Neural cell (in vitro differentiated cells): ENCODE measurements at regions not wholly inside any gene's neighbourhood (a gene's known extent, or its start where the extent isn't known, plus 50 kb on each side); places are given as distances from the start of the nearest gene placed in this dataset.

Source experiments
- H2AFZ ChIP-seq: fragments of 200-600, 300-800 bp; sonication (generic), shearing (Covaris generic); 2 replicates; pipeline ENCODE4 v1.6.0; 2014; ENCODE audit warnings: low read depth, mild to moderate bottlenecking, antibody characterized with exemption, low read length, moderate library complexity
- H3F3A ChIP-seq: fragments of 200-600 bp; shearing (Covaris generic); 2 replicates; pipeline ENCODE4 v1.6.1; 2016; ENCODE audit warnings: mild to moderate bottlenecking, moderate library complexity, mixed read lengths, antibody characterized with exemption, low read length; ENCODE audit not compliant: insufficient read depth, poor library complexity, severe bottlenecking
- H3K27ac ChIP-seq: fragments of 200-600, 300-800 bp; sonication (generic), shearing (Covaris generic); 2 replicates; pipeline ENCODE4 v1.5.1; 2014; ENCODE audit warnings: mild to moderate bottlenecking, low read length, moderate library complexity
- H3K27me3 ChIP-seq: fragments of 300-800, 200-600 bp; sonication (generic), shearing (Covaris generic); 2 replicates; pipeline ENCODE4 v1.6.0; 2014; ENCODE audit warnings: mild to moderate bottlenecking, low read depth, low read length, moderate library complexity; ENCODE audit not compliant: insufficient read depth
- H3K36me3 ChIP-seq: fragments of 300-800, 200-600 bp; sonication (generic), shearing (Covaris generic); 2 replicates; pipeline ENCODE4 v1.5.1; 2014; ENCODE audit warnings: mild to moderate bottlenecking, antibody characterized with exemption, low read length, moderate library complexity; ENCODE audit not compliant: insufficient read depth
- H3K4me2 ChIP-seq: fragments of 300-800, 200-600 bp; sonication (generic), shearing (Covaris generic); 2 replicates; pipeline ENCODE4 v1.6.0; 2014; ENCODE audit warnings: mild to moderate bottlenecking, low read length
- H3K4me3 ChIP-seq: fragments of 300-800, 200-600 bp; sonication (generic), shearing (Covaris generic); 2 replicates; pipeline ENCODE4 v1.5.1; 2014; ENCODE audit warnings: mild to moderate bottlenecking, low read length, moderate library complexity
- H3K79me2 ChIP-seq: fragments of 200-600 bp; shearing (Covaris generic); replicated peaks from 2 replicates; pipeline ENCODE4 v1.6.0; 2014; ENCODE audit warnings: mild to moderate bottlenecking, low read length, moderate library complexity; ENCODE audit not compliant: insufficient read depth
- H3K9ac ChIP-seq: fragments of 300-800, 200-600 bp; sonication (generic), shearing (Covaris generic); 2 replicates; pipeline ENCODE4 v1.6.1; 2016; ENCODE audit warnings: mild to moderate bottlenecking, low read length, mixed read lengths
- H3K9me2 ChIP-seq: fragments of 200-600 bp; shearing (Covaris generic); 2 replicates; pipeline ENCODE4 v1.6.1; 2016; ENCODE audit warnings: mild to moderate bottlenecking, low read length, mixed read lengths; ENCODE audit not compliant: insufficient read depth
- H3K9me3 ChIP-seq: fragments of 200-600, 300-800 bp; sonication (generic), shearing (Covaris generic); 2 replicates; pipeline ENCODE4 v1.6.1; 2016; ENCODE audit warnings: mild to moderate bottlenecking, mixed run types, low read length, moderate library complexity, mixed read lengths
- H4K20me1 ChIP-seq: fragments of 200-600 bp; shearing (Covaris generic); 2 replicates; pipeline ENCODE4 v1.6.1; 2016; ENCODE audit warnings: mild to moderate bottlenecking, mixed run types; ENCODE audit not compliant: insufficient read depth
- EP300 ChIP-seq: fragments of 450-650 bp; conservative IDR thresholded peaks from 2 replicates; pipeline ENCODE4 v1.6.1; 2014; ENCODE audit warnings: antibody characterized with exemption, mild to moderate bottlenecking, moderate library complexity; ENCODE audit not compliant: poor library complexity, severe bottlenecking
- EZH2 ChIP-seq: fragments of 200-600, 300-800 bp; shearing (Covaris generic), sonication (generic); IDR thresholded peaks from 2 replicates; pipeline ENCODE4 v1.6.1; 2014; ENCODE audit warnings: antibody characterized with exemption, low read length, borderline replicate concordance, mild to moderate bottlenecking; ENCODE audit not compliant: insufficient read depth, poor library complexity, severe bottlenecking
- MXI1 ChIP-seq: fragments of 450-650 bp; conservative IDR thresholded peaks from 2 replicates; pipeline ENCODE4 v1.6.1; 2014; ENCODE audit warnings: antibody characterized with exemption, mild to moderate bottlenecking; ENCODE audit not compliant: poor library complexity, severe bottlenecking
- POLR2AphosphoS5 ChIP-seq: IDR thresholded peaks from 2 replicates; pipeline ENCODE4 v1.6.1; 2012
- RAD21 ChIP-seq: fragments of 450-650 bp; conservative IDR thresholded peaks from 2 replicates; pipeline ENCODE4 v1.6.1; 2014; ENCODE audit warnings: antibody characterized with exemption, mild to moderate bottlenecking, moderate library complexity
- SMC3 ChIP-seq: fragments of 450-650 bp; conservative IDR thresholded peaks from 2 replicates; pipeline ENCODE4 v1.6.1; 2014; ENCODE audit warnings: antibody characterized with exemption, mild to moderate bottlenecking, moderate library complexity; ENCODE audit not compliant: poor library complexity
- TAF1 ChIP-seq: IDR thresholded peaks from 2 replicates; pipeline ENCODE4 v1.6.1; 2012; ENCODE audit warnings: low read depth
- TF ChIP-seq, protein P1 (sequence below): fragments of 450-650 bp; IDR thresholded peaks from 2 replicates; pipeline ENCODE4 v1.5.1; 2014; ENCODE audit warnings: antibody characterized with exemption, mild to moderate bottlenecking, moderate library complexity; ENCODE audit not compliant: poor library complexity, severe bottlenecking
- TF ChIP-seq, protein P2 (sequence below): IDR thresholded peaks from 2 replicates; pipeline ENCODE4 v1.6.1; 2012; ENCODE audit warnings: borderline replicate concordance

DNA sequence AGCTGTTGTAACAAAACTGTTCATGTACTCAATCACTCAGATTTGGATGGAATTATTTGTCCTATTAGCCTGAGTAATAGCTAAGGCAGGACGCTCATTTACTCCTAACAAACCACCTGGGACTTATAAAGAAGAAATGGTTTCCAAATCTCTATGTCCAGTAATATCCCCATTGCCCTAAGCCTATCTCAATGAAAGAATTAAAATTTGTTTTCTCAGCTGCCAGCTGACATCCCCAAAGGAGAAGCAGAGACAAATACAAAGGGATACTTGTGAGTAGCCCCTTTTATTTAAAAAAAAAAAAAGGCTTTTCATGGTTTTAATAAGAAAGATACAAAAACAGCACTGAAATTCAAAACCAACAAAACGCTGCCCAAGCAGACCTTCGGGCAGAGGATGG, 211.4 kb upstream of the PARD3B start:
- Histone ChIP-seq H3K27me3 (no peaks in the 10 kb centered on the region), H3K4me2 (no peak overlapping the region), H3K79me2 (no peaks in the 10 kb centered on the region), H3K9ac (no peak overlapping the region), H3K9me2 (no peaks in the 10 kb centered on the region), H3K9me3 (no peaks in the 10 kb centered on the region), H3F3A (no peaks in the 10 kb centered on the region), H4K20me1 (no peaks in the 10 kb centered on the region), H2AFZ (no peak overlapping the region), H3K4me3 (no peak overlapping the region), H3K36me3 (no peaks in the 10 kb centered on the region), H3K27ac (no peak overlapping the region)
- TF ChIP-seq EP300: no peak
- no peak for TF ChIP-seq RAD21
- no peak for TF ChIP-seq SMC3
- TF ChIP-seq TAF1: no peak
- TF ChIP-seq, protein P1, sequence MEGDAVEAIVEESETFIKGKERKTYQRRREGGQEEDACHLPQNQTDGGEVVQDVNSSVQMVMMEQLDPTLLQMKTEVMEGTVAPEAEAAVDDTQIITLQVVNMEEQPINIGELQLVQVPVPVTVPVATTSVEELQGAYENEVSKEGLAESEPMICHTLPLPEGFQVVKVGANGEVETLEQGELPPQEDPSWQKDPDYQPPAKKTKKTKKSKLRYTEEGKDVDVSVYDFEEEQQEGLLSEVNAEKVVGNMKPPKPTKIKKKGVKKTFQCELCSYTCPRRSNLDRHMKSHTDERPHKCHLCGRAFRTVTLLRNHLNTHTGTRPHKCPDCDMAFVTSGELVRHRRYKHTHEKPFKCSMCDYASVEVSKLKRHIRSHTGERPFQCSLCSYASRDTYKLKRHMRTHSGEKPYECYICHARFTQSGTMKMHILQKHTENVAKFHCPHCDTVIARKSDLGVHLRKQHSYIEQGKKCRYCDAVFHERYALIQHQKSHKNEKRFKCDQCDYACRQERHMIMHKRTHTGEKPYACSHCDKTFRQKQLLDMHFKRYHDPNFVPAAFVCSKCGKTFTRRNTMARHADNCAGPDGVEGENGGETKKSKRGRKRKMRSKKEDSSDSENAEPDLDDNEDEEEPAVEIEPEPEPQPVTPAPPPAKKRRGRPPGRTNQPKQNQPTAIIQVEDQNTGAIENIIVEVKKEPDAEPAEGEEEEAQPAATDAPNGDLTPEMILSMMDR: no peak
- no peak for TF ChIP-seq EZH2
- no peak for TF ChIP-seq POLR2AphosphoS5
- TF ChIP-seq, protein P2, sequence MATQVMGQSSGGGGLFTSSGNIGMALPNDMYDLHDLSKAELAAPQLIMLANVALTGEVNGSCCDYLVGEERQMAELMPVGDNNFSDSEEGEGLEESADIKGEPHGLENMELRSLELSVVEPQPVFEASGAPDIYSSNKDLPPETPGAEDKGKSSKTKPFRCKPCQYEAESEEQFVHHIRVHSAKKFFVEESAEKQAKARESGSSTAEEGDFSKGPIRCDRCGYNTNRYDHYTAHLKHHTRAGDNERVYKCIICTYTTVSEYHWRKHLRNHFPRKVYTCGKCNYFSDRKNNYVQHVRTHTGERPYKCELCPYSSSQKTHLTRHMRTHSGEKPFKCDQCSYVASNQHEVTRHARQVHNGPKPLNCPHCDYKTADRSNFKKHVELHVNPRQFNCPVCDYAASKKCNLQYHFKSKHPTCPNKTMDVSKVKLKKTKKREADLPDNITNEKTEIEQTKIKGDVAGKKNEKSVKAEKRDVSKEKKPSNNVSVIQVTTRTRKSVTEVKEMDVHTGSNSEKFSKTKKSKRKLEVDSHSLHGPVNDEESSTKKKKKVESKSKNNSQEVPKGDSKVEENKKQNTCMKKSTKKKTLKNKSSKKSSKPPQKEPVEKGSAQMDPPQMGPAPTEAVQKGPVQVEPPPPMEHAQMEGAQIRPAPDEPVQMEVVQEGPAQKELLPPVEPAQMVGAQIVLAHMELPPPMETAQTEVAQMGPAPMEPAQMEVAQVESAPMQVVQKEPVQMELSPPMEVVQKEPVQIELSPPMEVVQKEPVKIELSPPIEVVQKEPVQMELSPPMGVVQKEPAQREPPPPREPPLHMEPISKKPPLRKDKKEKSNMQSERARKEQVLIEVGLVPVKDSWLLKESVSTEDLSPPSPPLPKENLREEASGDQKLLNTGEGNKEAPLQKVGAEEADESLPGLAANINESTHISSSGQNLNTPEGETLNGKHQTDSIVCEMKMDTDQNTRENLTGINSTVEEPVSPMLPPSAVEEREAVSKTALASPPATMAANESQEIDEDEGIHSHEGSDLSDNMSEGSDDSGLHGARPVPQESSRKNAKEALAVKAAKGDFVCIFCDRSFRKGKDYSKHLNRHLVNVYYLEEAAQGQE: no peak
- no peak for TF ChIP-seq MXI1

DNA sequence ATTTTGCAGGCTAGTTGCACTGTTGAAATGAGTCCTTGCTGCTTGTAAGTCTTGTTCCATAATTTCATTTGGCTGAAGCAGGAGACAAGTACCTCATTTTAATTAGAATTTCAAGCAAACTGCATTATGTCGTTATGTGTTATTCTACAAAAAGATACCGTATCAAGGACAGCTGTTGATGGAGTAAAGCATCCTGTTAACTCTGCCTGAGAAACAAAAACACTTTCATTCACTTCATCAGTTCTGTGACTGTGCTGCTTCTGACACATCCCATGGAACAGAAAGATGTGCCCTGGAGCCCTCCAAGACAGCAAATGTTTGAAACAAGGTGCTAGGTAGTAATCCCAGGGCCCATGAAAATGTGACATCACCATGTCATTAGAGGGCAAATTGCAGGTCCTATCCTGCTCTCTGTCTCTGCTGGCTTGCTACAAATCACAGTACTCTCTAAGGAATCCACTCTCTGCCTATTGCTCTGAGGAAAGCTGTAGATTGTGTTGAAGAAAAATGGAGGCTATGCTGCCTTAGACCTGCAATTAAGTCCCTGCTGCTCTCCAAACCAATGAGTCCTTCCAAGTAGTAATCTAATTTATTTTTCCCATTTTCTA, 209.7 kb upstream of the PARD3B start:
- H3K36me3 ChIP-seq: no peaks in the 10 kb centered on the region
- H3K4me2 ChIP-seq: no peak overlapping the region
- H3K4me3 ChIP-seq: no peak overlapping the region
- H4K20me1 ChIP-seq: no peaks in the 10 kb centered on the region
- no peak overlapping the region for H3K9ac ChIP-seq
- H2AFZ ChIP-seq: no peak overlapping the region
- H3K27me3 ChIP-seq: no peaks in the 10 kb centered on the region
- TF ChIP-seq TAF1 (no peak), MXI1 (no peak), EZH2 (no peak), POLR2AphosphoS5 (no peak), EP300 (no peak), RAD21 (no peak), SMC3 (no peak)
- TF ChIP-seq, protein P2: no peak
- TF ChIP-seq, protein P1: no peak
- no peaks in the 10 kb centered on the region for H3K9me2 ChIP-seq
- no peaks in the 10 kb centered on the region for H3F3A ChIP-seq
- peak overlapping the region; percentile 19 for H3K27ac ChIP-seq
- H3K79me2 ChIP-seq: no peaks in the 10 kb centered on the region
- no peaks in the 10 kb centered on the region for H3K9me3 ChIP-seq
